ENCODE measurements at regions not wholly inside any gene's neighbourhood (a gene's known extent, or its start where the extent isn't known, plus 50 kb on each side); places are given as distances from the start of the nearest gene placed in this dataset.

DNA sequence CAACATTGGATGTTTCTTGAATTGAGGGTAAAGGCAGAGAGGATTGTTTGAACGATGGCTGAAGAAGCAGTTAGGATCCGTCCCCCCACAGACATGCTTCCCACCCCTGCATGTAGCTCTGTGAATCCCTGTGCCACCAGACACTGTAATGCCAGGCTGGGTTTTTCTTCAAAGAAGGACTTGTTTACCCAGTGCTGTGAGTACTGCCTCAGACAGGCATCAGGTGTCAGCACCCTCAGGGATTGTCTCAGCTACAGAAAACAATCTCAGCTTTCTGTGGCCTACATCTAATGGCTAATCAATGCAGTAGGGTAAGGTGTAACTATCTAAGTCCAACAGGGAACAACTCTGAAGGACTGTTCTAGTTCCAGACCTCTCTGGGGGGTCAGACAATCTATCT, 853.0 kb upstream of the EPHA7 start:
- H3K4me1 ChIP-seq (ENCODE audit: low read length) = no peaks in the 10 kb centered on the region
- no peaks in the 10 kb centered on the region for H3K79me2 ChIP-seq (ENCODE audit: low read length)
- H3K27ac ChIP-seq (ENCODE audit: low read length) = no peak overlapping the region
- no peaks in the 10 kb centered on the region for H3F3A ChIP-seq (ENCODE audit: insufficient read depth, low read length)
- no peaks in the 10 kb centered on the region for H3K36me3 ChIP-seq (replicated peaks; ENCODE audit: insufficient read depth, low read length)
- H3K4me2 ChIP-seq (ENCODE audit: low read depth, low read length) = no peak overlapping the region
- H3K27me3 ChIP-seq (replicated peaks; ENCODE audit: insufficient read depth, low read length) = no peaks in the 10 kb centered on the region
- no peak overlapping the region for H2AFZ ChIP-seq (ENCODE audit: low read length)
- no peak overlapping the region for H3K4me3 ChIP-seq (ENCODE audit: low read length)
- no peaks in the 10 kb centered on the region for H3K9me2 ChIP-seq (replicated peaks; ENCODE audit: insufficient read depth, low read length)
- H4K20me1 ChIP-seq (ENCODE audit: insufficient read depth, low read length) = no peaks in the 10 kb centered on the region
- TF ChIP-seq, protein P1, sequence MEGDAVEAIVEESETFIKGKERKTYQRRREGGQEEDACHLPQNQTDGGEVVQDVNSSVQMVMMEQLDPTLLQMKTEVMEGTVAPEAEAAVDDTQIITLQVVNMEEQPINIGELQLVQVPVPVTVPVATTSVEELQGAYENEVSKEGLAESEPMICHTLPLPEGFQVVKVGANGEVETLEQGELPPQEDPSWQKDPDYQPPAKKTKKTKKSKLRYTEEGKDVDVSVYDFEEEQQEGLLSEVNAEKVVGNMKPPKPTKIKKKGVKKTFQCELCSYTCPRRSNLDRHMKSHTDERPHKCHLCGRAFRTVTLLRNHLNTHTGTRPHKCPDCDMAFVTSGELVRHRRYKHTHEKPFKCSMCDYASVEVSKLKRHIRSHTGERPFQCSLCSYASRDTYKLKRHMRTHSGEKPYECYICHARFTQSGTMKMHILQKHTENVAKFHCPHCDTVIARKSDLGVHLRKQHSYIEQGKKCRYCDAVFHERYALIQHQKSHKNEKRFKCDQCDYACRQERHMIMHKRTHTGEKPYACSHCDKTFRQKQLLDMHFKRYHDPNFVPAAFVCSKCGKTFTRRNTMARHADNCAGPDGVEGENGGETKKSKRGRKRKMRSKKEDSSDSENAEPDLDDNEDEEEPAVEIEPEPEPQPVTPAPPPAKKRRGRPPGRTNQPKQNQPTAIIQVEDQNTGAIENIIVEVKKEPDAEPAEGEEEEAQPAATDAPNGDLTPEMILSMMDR (IDR thresholded peaks at IDR 0.05; ENCODE audit: low read length) = no peak
- no peak for TF ChIP-seq EZH2 (optimal IDR thresholded peaks at IDR 0.05; ENCODE audit: low read depth, low read length)
- TF ChIP-seq EZH2phosphoT487 (IDR thresholded peaks at IDR 0.05; ENCODE audit: low read length) = no peak
- H3K9me3 ChIP-seq (replicated peaks; ENCODE audit: insufficient read depth, low read length) = no peaks in the 10 kb centered on the region
- no peak overlapping the region for H3K9ac ChIP-seq (ENCODE audit: low read length)
- DNase-seq = no peak

DNA sequence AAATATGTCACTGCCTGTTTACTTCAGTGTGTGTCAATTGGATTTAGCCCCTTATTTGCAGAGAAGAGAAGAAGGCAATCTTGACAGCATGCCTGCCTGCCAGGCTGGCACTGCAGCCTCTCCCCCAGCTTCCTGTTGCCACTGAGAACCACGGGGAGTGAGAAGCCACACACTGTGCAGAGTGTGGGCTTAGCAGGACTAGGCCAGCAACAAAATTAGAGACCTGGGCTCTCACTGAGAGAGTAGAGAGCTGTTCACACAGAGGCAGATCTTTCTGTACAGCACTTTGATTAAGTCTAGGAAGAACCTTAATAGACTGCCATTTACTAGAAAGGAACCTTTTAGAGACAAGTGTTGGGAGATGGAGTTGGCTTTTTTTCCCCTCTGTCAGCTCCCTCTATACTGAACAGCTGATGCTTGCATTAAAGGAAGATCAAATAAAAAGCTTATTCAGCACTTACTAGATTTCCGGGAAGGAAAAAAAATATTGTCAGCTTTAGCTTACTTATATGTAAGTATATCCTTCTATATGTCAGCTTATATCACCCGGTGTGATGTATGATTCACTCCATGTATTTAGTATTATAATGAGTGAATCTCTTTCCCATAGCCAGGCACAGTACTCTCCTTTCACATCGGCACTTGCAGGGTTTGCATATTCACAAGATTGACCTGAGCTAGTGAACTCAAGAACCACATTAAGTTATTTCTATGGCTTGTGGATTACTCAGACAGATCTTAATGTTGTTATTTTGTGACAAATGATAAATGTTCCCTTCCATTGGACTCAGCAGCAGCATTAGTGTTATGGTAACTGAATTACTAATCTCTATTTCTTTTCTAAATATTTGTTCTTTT, 851.0 kb upstream of the EPHA7 start:
- TF ChIP-seq EZH2 (optimal IDR thresholded peaks at IDR 0.05; ENCODE audit: low read depth, low read length) (no peak), EZH2phosphoT487 (IDR thresholded peaks at IDR 0.05; ENCODE audit: low read length) (no peak)
- TF ChIP-seq, protein P1 (IDR thresholded peaks at IDR 0.05; ENCODE audit: low read length) = no peak
- no peaks in the 10 kb centered on the region for H4K20me1 ChIP-seq (ENCODE audit: insufficient read depth, low read length)
- no peaks in the 10 kb centered on the region for H3K4me1 ChIP-seq (ENCODE audit: low read length)
- H3F3A ChIP-seq (ENCODE audit: insufficient read depth, low read length) = no peaks in the 10 kb centered on the region
- H3K4me3 ChIP-seq (ENCODE audit: low read length) = no peak overlapping the region
- H3K4me2 ChIP-seq (ENCODE audit: low read depth, low read length) = no peak overlapping the region
- H3K36me3 ChIP-seq (replicated peaks; ENCODE audit: insufficient read depth, low read length) = no peaks in the 10 kb centered on the region
- H2AFZ ChIP-seq (ENCODE audit: low read length) = no peak overlapping the region
- H3K9me2 ChIP-seq (replicated peaks; ENCODE audit: insufficient read depth, low read length) = no peaks in the 10 kb centered on the region
- no peaks in the 10 kb centered on the region for H3K79me2 ChIP-seq (ENCODE audit: low read length)
- H3K27ac ChIP-seq (ENCODE audit: low read length) = no peak overlapping the region
- H3K9me3 ChIP-seq (replicated peaks; ENCODE audit: insufficient read depth, low read length) = no peaks in the 10 kb centered on the region
- DNase-seq = no peak
- H3K27me3 ChIP-seq (replicated peaks; ENCODE audit: insufficient read depth, low read length) = no peaks in the 10 kb centered on the region
- H3K9ac ChIP-seq (ENCODE audit: low read length) = no peak overlapping the region

GRCh38 chr6:94269256-94269655, 849.9 kb upstream of the EPHA7 start:
- TF ChIP-seq EZH2phosphoT487 (IDR thresholded peaks at IDR 0.05; ENCODE audit: low read length) = no peak
- no peak for DNase-seq
- Histone ChIP-seq H3F3A (ENCODE audit: insufficient read depth, low read length) (no peaks in the 10 kb centered on the region), H3K4me2 (ENCODE audit: low read depth, low read length) (no peak overlapping the region), H3K9me2 (replicated peaks; ENCODE audit: insufficient read depth, low read length) (no peaks in the 10 kb centered on the region), H3K79me2 (ENCODE audit: low read length) (no peaks in the 10 kb centered on the region), H3K4me3 (ENCODE audit: low read length) (no peak overlapping the region), H3K9ac (ENCODE audit: low read length) (no peak overlapping the region), H3K36me3 (replicated peaks; ENCODE audit: insufficient read depth, low read length) (no peaks in the 10 kb centered on the region), H4K20me1 (ENCODE audit: insufficient read depth, low read length) (no peaks in the 10 kb centered on the region), H2AFZ (ENCODE audit: low read length) (no peak overlapping the region), H3K4me1 (ENCODE audit: low read length) (no peaks in the 10 kb centered on the region), H3K27ac (ENCODE audit: low read length) (no peak overlapping the region), H3K9me3 (replicated peaks; ENCODE audit: insufficient read depth, low read length) (no peaks in the 10 kb centered on the region), H3K27me3 (replicated peaks; ENCODE audit: insufficient read depth, low read length) (no peaks in the 10 kb centered on the region)

- Histone ChIP-seq H3K4me2 (ENCODE audit: low read depth, low read length) (no peak overlapping the region), H3K79me2 (ENCODE audit: low read length) (no peaks in the 10 kb centered on the region), H3F3A (ENCODE audit: insufficient read depth, low read length) (no peaks in the 10 kb centered on the region), H3K9me3 (replicated peaks; ENCODE audit: insufficient read depth, low read length) (no peaks in the 10 kb centered on the region), H3K27ac (ENCODE audit: low read length) (no peak overlapping the region), H3K9me2 (replicated peaks; ENCODE audit: insufficient read depth, low read length) (no peaks in the 10 kb centered on the region), H3K4me3 (ENCODE audit: low read length) (no peak overlapping the region), H3K36me3 (replicated peaks; ENCODE audit: insufficient read depth, low read length) (no peaks in the 10 kb centered on the region), H3K27me3 (replicated peaks; ENCODE audit: insufficient read depth, low read length) (no peaks in the 10 kb centered on the region), H4K20me1 (ENCODE audit: insufficient read depth, low read length) (no peaks in the 10 kb centered on the region), H3K9ac (ENCODE audit: low read length) (no peak overlapping the region), H3K4me1 (ENCODE audit: low read length) (no peaks in the 10 kb centered on the region), H2AFZ (ENCODE audit: low read length) (no peak overlapping the region)
- no peak for DNase-seq
- TF ChIP-seq EZH2 (optimal IDR thresholded peaks at IDR 0.05; ENCODE audit: low read depth, low read length) (no peak), EZH2phosphoT487 (IDR thresholded peaks at IDR 0.05; ENCODE audit: low read length) (no peak)
- TF ChIP-seq, protein P1 (IDR thresholded peaks at IDR 0.05; ENCODE audit: low read length) = no peak
These were observed 841.4 kb upstream of the EPHA7 start for GRCh38 chr6:94260765-94261164.

Data from MM.1S (cell line).